PC-3 (cell line): ENCODE measurements at regions not wholly inside any gene's neighbourhood (a gene's known extent, or its start where the extent isn't known, plus 50 kb on each side); places are given as distances from the start of the nearest gene placed in this dataset.

Source experiments
- ATAC-seq: fragments of 200-7000 bp; cut with Tn5 transposase; 2 replicates; pipeline ENCODE4 v1.9.1; 2020; ENCODE audit warnings: mild to moderate bottlenecking, moderate library complexity
- BruUV-seq: library from RNA; stranded (reverse); fragments of 400-500 nt; replicated peaks from 2 replicates; lab custom pipeline; 2021; lab: Mats Ljungman, UMichigan
- CTCF ChIA-PET: fragments of 300-600 bp; sonication (Branson Sonifier 250); formaldehyde crosslinking; loops from one replicate; lab custom pipeline; 2022; ENCODE audit warnings: antibody characterized with exemption; lab: Charles Lee
- POLR2A ChIA-PET: fragments of 300-600 bp; sonication (Branson Sonifier 250); formaldehyde crosslinking; loops from one replicate; lab custom pipeline; 2022; ENCODE audit warnings: antibody characterized with exemption; ENCODE audit not compliant: unreplicated experiment; lab: Charles Lee
- DNase-seq: peaks from one replicate; pipeline ENCODE4 v3.0.0-alpha.2; 2015
- H2AFZ ChIP-seq: fragments of 300-600 bp; sonication (generic); 2 replicates; pipeline ENCODE4 v1.6.0; 2016; ENCODE audit warnings: antibody characterized with exemption, low read length
- H3F3A ChIP-seq: fragments of 300-600 bp; sonication (generic); one replicate; pipeline ENCODE4 v1.6.0; 2017; ENCODE audit warnings: antibody characterized with exemption, low read length, control low read depth, mild to moderate bottlenecking; ENCODE audit not compliant: unreplicated experiment
- H3K27ac ChIP-seq: fragments of 300-600 bp; sonication (generic); 2 replicates; pipeline ENCODE4 v1.5.1; 2016; ENCODE audit warnings: mild to moderate bottlenecking, low read length
- H3K27me3 ChIP-seq: fragments of 300-600 bp; sonication (generic); 2 replicates; pipeline ENCODE4 v1.6.1; 2016; ENCODE audit warnings: low read length, mixed read lengths
- H3K36me3 ChIP-seq: fragments of 300-600 bp; sonication (generic); 2 replicates; pipeline ENCODE4 v1.6.1; 2016; ENCODE audit warnings: low read depth, mixed run types, low read length, mixed read lengths
- H3K4me1 ChIP-seq: fragments of 300-600 bp; sonication (generic); 2 replicates; pipeline ENCODE4 v1.5.1; 2016; ENCODE audit warnings: low read length; ENCODE audit not compliant: insufficient read depth
- H3K4me2 ChIP-seq: fragments of 300-600 bp; sonication (generic); 2 replicates; pipeline ENCODE4 v1.6.0; 2016; ENCODE audit warnings: low read length
- H3K4me3 ChIP-seq: fragments of 300-600 bp; sonication (generic); 2 replicates; pipeline ENCODE4 v1.5.1; 2016; ENCODE audit warnings: mild to moderate bottlenecking, low read length, mixed read lengths
- H3K79me2 ChIP-seq: fragments of 300-600 bp; sonication (generic); 2 replicates; pipeline ENCODE4 v1.6.1; 2017; ENCODE audit warnings: low read length, mixed read lengths
- H3K9ac ChIP-seq: fragments of 300-600 bp; sonication (generic); 2 replicates; pipeline ENCODE4 v1.6.0; 2016; ENCODE audit warnings: mild to moderate bottlenecking, low read length
- H3K9me2 ChIP-seq: fragments of 300-600 bp; sonication (generic); replicated peaks from 2 replicates; pipeline ENCODE4 v1.6.1; 2016; ENCODE audit warnings: mixed run types, low read length, mixed read lengths
- H3K9me3 ChIP-seq: fragments of 300-600 bp; sonication (generic); 2 replicates; pipeline ENCODE4 v1.6.1; 2016; ENCODE audit warnings: low read length, mixed read lengths
- H4K20me1 ChIP-seq: fragments of 300-600 bp; sonication (generic); 2 replicates; pipeline ENCODE4 v1.6.1; 2016; ENCODE audit warnings: low read length, mixed read lengths
- EZH2 ChIP-seq: fragments of 300-600 bp; sonication (generic); IDR thresholded peaks from one replicate; pipeline ENCODE4 v1.6.1; 2017; ENCODE audit warnings: antibody characterized with exemption, mild to moderate bottlenecking, low read length; ENCODE audit not compliant: unreplicated experiment
- EZH2phosphoT487 ChIP-seq: fragments of 300-600 bp; sonication (generic); IDR thresholded peaks from 2 replicates; pipeline ENCODE4 v1.6.1; 2018; ENCODE audit warnings: mild to moderate bottlenecking, antibody characterized with exemption, low read length, borderline replicate concordance
- intact Hi-C: fragments of 100-400 bp; cut with micrococcal nuclease; formaldehyde crosslinking; loops from 2 replicates; pipeline ENCODE4 v1.9.0; 2023
- TF ChIP-seq, protein P1 (sequence below): fragments of 300-600 bp; sonication (generic); conservative IDR thresholded peaks from 2 replicates; pipeline ENCODE4 v1.5.1; 2017; ENCODE audit warnings: antibody characterized with exemption, low read depth, mild to moderate bottlenecking, low read length

DNA sequence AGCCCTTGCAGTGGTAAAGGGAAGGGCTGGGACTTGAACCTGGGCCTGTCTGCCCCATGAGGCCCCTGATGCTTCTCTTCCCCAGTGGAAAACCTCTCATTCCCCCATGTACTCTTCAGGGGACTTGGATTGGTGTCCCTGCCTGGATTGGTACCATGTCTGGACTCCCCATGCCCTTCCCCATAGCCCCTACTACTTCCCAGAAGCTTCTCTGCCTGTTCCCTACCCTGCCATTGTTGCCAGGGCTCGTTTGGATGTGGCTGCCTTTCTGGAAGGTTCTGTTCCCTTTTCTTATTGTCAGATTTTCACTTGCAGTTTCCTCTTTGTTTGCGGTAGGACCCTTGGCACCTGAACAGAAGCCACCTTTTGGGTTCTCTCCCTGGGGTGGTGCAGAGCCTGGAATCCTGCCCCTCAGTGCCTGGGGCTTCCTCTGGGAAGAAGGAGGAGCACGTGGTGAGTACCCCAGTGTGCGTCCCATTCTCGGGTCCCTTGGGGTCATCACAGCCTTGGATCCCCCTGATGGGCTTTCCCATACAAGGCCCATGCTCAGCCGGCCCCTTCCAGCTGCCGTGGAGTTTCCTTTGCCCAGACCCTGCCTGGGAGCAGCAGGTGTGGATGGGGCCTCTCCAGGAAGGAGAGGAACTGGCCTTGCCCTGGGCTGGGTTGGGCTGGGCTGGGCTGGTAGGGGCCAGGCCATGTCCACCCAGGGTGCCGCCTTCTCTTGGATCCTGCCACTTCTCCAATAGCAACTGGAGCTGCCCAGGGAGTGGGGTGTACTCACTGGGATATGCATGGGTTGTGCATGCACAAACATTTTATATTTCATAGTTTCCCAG is 281.1 kb downstream of the PTPRU start:
- intact Hi-C loops = loop anchor here (10.0 kb wide), 2 partner anchors 867 to 1187 kb away; no protein-coding TSS in a partner anchor
- ChIA-PET POLR2A (no interaction called here), CTCF (no interaction called here)

GRCh38 chr1:29516063-29516820 is 279.9 kb downstream of the PTPRU start:
- no peak for ATAC-seq

More for the DNA sequence above, 281.1 kb downstream of the PTPRU start:
- Histone ChIP-seq H3K9me2 (no peaks in the 10 kb centered on the region), H3K4me1 (no peaks in the 10 kb centered on the region), H3K9ac (no peak overlapping the region), H3K4me2 (no peak overlapping the region), H4K20me1 (no peaks in the 10 kb centered on the region), H3F3A (no peaks in the 10 kb centered on the region), H3K36me3 (no peaks in the 10 kb centered on the region), H3K9me3 (no peaks in the 10 kb centered on the region), H3K4me3 (no peak overlapping the region), H3K27ac (no peak overlapping the region), H3K79me2 (no peaks in the 10 kb centered on the region), H3K27me3 (no peaks in the 10 kb centered on the region), H2AFZ (no peak overlapping the region)
- no peak for ATAC-seq
- no peak for DNase-seq
- BruUV-seq = no TSS peak
- TF ChIP-seq EZH2phosphoT487 (no peak), EZH2 (no peak)
- TF ChIP-seq, protein P1, sequence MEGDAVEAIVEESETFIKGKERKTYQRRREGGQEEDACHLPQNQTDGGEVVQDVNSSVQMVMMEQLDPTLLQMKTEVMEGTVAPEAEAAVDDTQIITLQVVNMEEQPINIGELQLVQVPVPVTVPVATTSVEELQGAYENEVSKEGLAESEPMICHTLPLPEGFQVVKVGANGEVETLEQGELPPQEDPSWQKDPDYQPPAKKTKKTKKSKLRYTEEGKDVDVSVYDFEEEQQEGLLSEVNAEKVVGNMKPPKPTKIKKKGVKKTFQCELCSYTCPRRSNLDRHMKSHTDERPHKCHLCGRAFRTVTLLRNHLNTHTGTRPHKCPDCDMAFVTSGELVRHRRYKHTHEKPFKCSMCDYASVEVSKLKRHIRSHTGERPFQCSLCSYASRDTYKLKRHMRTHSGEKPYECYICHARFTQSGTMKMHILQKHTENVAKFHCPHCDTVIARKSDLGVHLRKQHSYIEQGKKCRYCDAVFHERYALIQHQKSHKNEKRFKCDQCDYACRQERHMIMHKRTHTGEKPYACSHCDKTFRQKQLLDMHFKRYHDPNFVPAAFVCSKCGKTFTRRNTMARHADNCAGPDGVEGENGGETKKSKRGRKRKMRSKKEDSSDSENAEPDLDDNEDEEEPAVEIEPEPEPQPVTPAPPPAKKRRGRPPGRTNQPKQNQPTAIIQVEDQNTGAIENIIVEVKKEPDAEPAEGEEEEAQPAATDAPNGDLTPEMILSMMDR = no peak

More at GRCh38 chr1:29516063-29516820, 279.9 kb downstream of the PTPRU start:
- no peaks in the 10 kb centered on the region for H3K9me3 ChIP-seq
- no peak overlapping the region for H2AFZ ChIP-seq
- no peaks in the 10 kb centered on the region for H3K79me2 ChIP-seq
- H3K4me3 ChIP-seq = no peak overlapping the region
- no peak overlapping the region for H3K4me2 ChIP-seq
- no TSS peak for BruUV-seq
- ChIA-PET POLR2A (no interaction called here), CTCF (no interaction called here)
- no peak overlapping the region for H3K9ac ChIP-seq
- intact Hi-C loops = loop anchor here (10.0 kb wide), 2 partner anchors 869 to 1189 kb away; no protein-coding TSS in a partner anchor
- no peak for DNase-seq
- no peaks in the 10 kb centered on the region for H3F3A ChIP-seq
- no peaks in the 10 kb centered on the region for H3K36me3 ChIP-seq
- no peak for TF ChIP-seq EZH2phosphoT487
- no peak for TF ChIP-seq EZH2
- TF ChIP-seq, protein P1 = no peak
- H3K27me3 ChIP-seq = no peaks in the 10 kb centered on the region
- no peaks in the 10 kb centered on the region for H3K4me1 ChIP-seq
- no peaks in the 10 kb centered on the region for H3K9me2 ChIP-seq
- no peak overlapping the region for H3K27ac ChIP-seq
- no peaks in the 10 kb centered on the region for H4K20me1 ChIP-seq
